ENCODE measurements at regions not wholly inside any gene's neighbourhood (a gene's known extent, or its start where the extent isn't known, plus 50 kb on each side); places are given as distances from the start of the nearest gene placed in this dataset.

DNA sequence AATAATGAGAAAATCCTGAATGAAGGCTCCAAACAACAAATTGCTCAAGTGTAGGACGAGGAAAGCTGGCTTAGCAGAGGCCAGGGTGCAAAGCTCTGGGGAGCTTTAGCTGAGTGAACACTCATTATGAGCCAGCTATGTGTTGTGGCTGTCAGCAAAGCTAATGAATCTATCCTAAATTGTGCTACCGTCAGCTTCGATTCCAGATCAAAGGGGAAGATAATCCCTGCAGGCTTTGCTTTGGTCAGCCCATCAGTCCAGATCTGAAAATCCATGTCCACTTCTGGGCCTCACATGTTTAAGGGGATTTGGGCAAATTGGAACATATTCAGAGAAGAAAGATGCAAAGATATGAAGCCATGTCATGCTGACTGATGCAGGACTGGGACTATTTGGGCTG, 180.9 kb upstream of the ZBED5 start:
- no peak for DNase-seq

DNA sequence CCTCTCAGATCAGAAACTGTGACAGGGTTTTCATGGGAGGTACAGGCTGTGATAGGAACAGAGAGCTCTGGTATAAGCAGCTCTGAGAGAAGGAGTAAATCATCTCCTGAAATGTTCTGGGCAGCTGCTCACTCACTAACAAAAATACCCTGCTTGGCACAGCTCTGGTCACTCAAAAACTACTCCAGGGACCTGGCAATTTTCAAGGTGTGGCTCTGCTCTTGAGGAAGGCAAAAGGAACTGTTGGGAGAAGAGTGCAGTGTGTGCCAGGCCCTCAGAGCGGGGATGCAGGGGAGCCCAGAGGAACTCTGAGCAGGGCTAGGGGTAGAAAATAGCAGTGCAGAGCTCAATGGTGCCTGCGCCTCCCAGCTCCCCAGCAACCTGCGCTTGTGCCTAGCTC, 180.5 kb upstream of the ZBED5 start:
- DNase-seq, result no peak

DNA sequence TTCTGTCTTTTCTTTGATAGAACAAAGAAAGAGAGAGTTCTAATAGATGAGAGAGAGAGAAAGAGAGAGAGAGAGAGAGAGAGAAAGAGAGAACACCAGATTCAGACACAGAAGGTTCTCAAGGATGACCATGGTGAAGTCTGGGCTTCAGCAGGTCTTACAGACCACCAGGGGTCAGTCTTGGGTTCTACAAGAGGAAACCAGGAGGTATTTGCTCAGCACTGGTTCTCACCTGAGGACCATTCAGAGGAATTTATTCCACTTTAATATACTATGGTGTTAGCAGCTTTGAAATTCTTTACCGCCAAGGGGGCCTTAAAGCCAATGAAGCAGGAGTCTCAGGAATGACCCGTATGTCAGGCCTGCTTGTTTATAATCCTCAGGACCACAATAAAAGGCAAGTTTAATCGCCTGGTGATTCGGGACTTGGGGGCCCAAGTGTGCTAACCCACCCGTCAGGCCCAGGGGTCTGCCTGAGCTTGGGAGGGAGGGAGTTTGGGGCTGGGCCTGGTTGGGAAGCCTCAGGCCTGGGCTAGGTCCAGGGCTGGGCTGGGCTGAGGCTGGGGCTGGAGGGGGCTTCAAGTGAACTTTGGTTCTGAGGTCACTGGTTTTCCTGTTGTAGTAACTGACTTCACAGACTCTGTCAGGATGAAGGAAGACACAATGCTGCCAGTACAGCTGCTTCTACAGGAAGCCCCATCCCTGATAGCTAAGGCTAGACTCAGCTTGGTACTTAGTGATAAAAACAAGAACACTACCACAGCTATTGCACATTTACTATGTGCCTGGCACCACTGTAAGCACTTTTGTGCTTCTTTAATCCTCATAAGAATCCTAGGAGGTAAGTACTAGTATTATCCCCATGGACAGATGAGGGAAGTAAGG, 179.2 kb upstream of the ZBED5 start:
- peak; percentile 19 to 49 for DNase-seq

DNA sequence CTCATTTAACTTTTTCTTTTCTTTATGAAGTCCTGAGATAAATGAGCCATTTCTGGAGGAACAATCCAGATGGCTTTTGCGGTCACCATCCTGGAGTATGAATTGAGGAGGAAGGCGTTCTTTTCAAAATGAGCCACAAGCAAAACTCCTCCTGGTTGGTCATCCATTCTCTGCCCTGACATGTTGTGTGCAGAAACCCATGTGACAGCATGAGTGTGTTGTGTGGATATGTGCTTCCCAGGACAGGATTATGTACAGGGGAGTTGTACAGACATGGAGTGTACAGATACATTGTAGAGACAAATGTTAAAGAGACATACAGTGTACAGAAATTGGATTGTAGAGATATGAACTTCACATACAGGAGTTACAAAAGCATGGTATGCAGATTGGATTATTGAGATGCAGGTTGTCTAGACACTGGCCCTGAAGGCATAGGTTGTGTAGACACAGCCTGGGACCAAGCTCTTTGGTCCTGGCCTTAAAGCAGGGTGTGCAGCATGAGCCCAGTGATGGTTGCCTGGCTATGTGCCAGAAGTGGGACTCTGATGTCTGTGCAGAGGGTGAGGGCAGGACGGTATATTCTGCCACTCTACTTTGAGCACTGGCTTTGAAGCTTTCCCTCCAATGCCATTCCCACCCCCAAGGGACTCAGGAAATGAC, 178.5 kb upstream of the ZBED5 start:
- DNase-seq, result no peak

DNA sequence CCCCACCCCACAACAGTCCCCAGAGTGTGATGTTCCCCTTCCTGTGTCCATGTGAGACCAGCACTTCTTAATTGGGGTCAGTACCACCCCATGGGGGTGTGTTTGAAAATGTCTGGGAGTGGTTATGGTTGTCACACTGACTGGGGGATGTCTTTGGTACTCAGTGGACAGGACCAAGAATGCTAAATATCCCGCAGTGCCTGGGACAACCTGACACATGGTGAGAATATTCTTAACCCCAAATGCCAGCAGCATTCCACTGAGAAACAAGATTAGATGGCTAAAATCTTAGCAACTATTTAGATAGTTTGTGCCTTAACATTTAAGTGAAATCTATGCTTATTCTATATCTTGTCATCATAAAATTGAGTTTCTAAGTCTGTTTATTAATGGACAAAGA, 177.5 kb upstream of the ZBED5 start:
- no peak for DNase-seq

DNA sequence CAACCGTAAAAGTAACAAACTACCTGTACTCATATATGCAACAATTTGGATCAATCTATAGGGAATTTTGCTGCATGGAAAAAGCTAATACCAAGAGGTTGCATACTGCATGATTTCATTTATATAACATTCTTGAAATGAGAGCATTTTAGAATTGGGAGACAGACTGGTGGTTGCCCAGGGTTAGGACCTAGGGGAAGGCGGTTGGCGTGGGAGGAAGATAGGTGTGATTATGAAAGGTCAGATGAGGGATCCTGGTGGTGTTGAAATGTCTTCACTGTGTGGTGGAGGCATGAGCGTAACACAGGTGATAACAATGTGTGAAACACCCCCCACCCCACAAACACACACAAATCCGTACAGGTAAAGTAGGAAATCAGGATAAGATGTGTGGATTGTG, 176.6 kb upstream of the ZBED5 start:
- DNase-seq, result no peak

DNA sequence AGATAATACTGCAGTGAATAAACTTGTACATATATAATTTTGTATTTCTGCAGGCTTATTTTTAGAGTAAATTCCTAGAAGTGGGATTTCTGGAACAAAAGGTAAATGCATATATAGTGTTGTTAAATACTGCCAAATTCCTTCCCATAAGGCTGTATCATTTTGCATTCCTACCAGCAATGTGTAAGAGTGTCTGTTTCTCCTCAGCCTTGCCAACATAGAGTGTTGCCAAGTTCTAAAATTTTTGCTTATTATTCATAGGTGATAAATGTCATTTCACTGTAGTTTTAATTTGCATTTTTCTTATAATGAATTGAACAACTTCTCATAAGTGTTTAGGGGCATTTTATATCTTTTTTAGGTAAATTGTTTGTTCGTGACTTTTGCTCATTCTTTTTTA, 174.2 kb upstream of the ZBED5 start:
- no peak for DNase-seq

DNA sequence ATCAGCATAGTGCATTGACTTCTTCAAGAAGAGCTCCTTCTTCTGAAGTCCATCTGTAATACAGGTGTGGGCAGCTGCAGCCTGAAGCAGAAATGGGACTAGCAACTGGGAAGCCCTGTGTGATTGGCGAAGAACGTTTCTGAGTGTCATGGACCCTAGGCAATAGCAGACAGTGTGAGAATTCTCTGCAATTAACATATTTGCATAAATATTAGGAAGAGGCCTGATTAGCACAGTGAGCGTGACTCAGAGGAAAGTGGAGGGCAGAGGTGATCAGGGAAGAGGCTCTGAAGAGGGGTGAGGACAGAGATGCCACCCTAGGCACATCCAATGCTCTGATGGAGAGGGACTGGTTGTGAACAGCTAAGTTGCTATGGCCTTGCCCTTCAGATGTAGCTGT, 171.2 kb upstream of the ZBED5 start:
- DNase-seq, result no peak

DNA sequence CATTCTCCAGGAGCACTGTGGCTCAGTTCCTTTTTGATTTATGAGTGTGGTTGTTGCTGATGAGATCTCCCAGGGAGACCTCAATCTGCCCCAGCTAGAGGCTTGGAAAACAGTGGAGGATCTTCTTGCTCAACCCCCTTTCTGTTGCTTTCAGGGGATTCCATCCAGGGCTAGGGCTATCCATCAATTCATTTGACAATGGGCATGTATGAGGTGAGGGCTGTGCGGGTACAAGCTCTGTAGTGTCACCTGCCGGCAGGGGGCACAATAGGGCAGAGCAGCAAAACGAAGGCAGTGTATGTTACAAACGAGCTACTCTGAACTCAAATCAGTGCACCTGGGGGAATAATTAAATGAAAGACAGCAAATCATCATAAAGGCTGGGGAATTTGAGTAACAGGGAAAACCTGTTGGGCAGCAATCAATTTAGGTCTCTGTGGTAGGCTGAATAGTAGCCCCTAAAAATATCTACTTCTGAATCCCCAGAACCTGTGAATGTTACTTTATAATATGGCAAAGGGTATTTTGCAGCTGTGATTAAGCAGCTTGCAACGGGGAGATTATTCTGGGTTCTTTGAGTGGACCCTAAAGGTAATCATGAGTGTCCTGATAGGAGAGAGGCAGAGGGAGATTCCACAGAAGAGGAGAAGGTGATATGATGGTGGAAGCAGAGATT, 170.3 kb upstream of the ZBED5 start:
- DNase-seq, result peak; percentile 32 to 44

DNA sequence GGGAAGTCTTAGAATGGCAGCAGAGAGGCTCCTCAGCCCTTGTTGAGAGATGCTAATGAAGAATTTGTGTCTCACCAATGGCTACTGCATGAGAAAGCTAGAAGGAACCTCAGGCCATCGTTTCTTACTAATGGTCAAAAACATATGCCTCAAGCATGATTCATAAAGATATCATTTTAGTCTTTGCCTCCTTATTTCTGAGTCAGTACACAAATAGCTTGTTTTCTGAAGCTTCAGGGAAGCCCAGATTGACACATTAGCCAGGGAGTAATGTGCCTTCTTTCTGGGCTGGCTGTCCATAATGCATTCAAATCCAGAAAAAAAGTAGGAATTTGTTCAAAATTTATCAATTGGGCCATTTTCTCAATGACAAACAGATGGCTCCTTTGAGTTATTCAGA, 169.4 kb upstream of the ZBED5 start:
- DNase-seq, result no peak

DNA sequence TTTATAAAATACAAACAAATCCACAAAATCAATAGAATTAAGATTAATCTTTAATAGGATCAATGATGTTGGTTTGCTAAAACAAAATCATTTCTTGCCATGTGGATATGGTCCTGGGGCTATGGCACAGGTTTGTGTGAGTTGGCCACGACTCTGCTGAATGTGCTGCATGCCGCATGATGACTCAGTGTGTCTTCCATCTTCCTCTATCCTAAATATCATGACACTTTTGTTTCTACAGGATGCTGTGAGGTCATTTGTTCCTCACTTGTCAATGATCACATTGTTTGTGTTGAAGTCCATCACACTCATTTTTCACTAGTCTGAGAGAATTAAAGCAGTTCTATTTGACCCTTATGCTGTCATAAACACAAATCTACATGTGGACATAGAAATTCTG, 167.2 kb upstream of the ZBED5 start:
- no peak for DNase-seq

DNA sequence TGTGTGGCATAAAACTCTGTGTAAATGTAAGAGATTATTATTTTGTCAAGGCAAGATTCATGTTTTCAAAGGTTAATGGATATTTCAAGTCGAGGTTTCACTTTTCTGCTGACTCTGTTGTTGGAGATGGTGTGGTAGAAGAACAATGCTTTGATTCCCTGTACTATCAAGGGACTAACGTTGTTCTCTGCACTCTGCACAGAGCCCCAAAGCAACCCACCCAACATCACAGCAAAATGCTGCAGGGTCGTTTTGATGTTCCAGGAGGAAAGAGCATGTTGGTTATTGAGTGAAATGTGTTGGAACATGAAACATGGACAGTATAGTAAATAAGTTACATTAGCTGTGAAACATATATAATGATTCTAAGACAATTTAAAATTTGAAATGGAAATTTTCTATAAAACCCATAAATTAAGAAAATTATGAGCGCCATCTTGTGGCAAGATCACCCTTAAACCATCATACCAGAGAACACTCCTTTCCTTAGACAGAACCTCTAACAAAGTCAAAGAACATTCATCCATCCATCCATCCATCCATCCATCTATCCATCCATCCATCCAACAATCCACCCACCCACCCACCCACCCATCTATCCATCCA, 164.4 kb upstream of the ZBED5 start:
- DNase-seq, result peak; percentile 16 to 36

DNA sequence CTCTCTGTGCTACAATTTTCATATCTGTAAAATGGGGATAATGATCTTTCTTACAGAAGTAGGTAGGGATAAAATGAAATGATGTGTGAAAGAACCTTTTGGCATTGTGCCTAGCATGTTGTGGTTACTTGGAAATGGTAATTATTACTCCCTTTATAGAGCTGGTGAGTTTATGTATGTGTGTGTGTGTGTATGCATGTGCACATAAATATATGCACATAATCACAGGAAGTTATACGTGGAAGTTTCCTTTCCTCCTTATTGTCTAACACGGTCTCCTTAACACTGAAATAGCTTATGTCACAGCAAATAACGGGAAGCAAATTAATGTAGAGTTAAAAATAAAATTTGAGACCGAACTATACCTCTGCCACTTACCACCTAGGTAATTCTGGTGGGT, 163.7 kb upstream of the ZBED5 start:
- DNase-seq, result no peak

DNA sequence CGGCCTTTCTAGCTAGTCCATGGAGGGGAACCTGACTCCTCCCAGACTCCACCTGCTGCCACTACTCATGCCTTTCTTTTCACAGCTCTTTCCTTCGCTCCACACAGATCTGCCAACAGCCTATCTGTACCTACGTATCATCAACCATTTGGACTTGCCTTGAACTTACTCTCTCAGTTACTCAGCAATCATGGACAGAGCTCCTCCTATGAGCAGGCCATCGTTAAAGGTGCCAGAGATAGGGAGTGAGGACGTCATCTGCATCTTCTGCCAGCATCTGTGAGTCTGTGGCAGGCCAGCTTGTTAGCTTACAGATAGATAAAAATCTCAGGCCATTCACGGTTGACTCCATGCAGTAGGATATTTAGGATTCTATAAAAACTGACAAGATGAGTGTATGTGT, 162.9 kb upstream of the ZBED5 start:
- DNase-seq, result no peak

DNA sequence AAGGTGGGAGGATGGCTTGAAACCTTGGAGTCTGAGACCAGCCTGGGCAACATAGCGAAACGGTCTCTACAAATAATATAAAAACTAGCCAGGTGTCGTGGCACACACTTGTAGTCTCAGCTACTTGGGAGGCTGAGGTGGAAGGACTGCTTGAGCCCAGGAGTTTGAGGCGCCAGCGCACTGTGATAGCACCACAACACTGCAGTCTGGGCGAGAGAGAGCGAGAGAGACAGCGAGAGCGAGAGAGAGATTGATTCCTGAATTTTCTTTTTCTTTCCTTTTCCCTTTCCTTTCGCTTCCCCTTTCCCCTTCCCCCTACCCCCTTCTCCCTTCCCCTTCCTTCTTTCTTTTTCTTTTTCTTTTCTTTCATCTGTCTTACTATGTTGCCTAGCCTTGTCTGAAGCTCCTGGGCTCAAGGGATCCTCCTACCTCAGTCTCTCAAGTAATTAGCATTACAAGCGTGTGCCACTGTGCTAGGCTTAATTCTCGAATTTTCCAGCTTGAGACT, 162.4 kb upstream of the ZBED5 start:
- no peak for DNase-seq

DNA sequence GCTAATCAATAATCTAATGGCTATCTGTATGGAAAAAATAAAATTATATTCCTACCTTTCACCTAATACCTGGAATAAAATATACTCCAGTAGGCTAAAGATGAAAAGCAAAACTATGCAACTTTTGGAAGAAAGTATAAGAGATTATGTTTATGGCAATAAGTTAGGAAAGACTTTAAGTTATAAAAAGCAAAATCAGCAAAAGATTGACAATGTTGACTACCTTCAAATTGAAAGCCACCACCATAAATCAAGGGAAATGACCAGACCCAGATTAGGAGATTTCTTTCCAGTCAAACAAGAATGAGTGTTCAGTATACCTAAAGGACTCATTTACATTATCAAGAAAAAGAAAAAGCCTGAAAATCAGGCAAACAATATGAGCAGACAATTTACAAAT, 159.1 kb upstream of the ZBED5 start:
- DNase-seq, result no peak

DNA sequence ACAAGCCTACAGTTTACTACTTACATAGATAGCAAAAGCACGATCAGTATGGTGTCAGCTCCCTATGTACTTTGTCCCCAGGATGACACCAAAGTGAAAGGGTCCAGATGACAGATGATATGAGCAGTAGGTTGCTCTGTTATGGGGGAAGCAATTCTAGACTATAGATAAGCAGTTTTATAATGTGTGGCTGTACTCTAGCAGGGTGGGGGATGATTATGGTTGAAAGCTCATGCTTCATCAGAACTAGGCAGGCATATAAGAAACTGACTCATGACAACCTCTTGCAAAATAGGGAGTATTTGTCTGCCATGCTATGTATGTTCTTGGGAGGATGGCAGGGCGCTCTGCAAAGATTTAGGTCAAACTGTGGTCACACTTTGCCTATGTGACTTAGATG, 158.2 kb upstream of the ZBED5 start:
- no peak for DNase-seq

DNA sequence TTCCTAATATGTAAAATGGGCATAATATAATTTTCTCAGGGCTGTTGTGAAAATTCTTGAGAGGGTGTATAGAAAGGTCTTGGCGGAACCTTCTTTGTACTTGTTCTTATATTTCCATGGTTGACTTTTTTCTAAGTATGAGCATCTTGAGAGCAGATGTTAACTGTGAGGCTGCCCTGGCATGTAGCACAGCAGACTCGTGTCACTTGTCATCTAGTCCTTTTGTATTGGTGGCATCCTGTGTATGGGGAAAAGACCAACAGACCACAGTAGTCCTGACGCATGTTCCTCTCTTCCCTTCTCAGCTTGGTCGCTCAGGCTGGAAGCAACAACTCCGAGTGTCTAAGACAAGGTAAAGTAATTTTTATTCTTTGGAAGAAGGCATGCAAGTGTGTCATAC, 153.8 kb upstream of the ZBED5 start:
- no peak for DNase-seq

DNA sequence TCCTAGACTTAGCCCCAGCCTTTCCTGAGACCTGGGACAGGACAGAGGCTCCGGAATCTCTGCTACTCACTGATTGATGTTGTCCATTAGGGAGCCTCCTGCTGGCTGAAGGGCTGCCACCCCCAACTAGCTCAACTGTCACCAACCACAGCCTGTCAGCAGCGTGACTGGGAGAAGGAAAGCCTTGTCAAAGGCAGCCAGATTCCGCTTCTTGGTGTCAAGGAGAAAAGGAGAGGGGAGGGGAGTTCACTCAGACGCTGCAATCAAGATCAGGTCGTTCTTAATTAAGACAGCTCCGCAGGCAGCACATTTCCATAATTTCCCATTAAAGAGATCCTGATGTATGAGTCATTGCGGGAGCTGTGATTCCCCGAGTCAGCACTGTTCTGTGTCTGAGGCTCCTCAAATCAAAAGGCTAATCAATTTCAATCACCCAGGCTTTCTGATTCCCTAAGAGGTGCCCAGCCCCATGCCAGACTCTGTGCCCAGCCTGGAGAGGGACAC, 152.8 kb upstream of the ZBED5 start:
- DNase-seq, result no peak

DNA sequence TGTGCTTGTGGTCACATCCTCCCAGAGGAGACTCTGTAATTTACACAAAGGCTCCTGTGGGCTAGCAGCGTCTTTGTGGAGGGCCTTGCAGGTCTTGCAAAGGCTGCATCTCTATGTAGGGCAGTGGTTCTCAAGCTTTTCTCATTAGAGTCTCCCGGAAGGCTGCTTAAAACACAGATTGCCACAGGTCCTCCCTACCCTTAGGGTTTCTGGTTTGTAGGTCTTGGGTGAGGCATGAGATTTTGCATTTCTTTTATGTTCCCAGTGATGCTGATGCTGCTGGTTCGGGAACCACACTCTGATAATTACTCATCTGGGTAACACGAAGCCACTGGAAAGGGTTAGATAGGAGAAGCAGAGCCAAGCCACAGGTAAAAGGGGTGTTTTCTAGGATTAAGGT, 151.3 kb upstream of the ZBED5 start:
- DNase-seq, result no peak

DNA sequence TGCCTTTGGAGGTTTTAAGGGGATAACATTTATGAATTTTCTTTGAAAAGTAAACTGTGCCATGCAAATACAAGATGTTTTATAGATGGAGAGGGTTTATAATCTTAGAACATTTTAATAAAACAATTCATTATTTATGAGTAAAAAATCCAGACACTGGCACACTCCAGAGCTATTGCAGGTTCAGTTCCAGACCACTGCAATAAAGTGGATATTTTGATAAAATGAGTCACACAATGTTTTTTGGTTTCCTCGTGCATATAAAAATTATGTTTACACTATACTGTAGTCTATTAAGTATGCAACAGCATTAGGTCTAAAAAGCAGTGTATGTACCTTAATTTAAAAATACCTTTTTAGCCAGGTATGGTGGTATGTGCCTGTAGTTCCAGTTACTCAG, 146.2 kb upstream of the ZBED5 start:
- DNase-seq, result no peak

DNA sequence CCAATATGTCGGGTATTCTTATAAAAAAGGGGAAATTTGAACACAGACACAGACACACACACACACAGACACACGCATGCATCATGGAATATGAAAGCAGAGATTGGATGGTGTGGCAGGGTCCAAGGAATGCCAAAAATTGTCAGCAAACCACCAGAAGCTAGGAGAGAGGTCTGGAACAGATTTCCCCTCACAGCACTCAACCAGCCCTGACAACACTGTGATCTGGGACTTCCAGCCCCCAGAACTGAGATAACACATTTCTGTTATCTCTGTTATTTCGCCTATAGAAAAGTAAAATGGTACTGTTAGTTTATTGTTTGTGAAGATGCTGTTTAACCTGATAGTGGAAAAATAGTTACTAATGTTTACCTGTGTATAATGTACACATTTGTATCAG, 145.4 kb upstream of the ZBED5 start:
- no peak for DNase-seq

DNA sequence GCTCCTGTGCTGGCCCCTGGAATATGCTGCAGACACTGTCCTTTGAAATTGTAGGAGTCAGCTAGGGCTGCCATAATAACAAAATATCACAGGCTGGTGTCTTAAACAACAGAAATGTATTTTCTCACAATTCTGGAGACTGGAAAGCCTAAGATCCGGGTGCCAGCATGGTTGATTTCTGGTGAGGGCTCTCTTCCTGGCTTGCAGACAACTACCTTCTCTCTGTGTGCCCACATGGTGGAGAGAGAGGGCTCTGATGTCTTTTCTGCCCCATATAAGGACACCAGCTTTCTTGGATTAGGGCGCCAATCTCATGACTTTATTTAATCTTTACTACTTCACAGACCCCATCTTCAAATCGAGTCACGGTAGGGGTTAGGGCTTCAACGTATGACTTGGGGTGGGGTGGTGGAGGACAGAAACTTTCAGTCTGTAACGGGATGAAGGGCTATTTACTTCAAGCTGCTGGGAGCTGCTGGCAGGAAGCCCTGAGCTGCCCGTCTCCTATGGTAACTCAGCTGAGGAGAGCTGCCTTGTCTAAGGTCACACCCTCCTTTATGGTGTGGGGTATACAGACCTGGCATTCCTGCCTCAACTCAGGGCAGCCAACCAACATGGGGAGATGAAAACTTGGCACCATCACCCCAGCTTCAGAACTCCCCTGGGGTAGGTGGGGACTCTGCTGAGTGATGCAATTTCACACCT, 142.9 kb upstream of the ZBED5 start:
- no peak for DNase-seq

Measured in AML-193 (cell line).